ENCODE measurements at regions not wholly inside any gene's neighbourhood (a gene's known extent, or its start where the extent isn't known, plus 50 kb on each side); places are given as distances from the start of the nearest gene placed in this dataset.

- no peak for DNase-seq (ENCODE audit: low spot score in 2 of 2)
- Histone ChIP-seq H3K4me1 (no peaks in the 10 kb centered on the region), H3K4me3 (no peak overlapping the region), H3K27me3 (no peaks in the 10 kb centered on the region), H3K27ac (no peak overlapping the region), H3K9me3 (no peaks in the 10 kb centered on the region), H3K36me3 (no peaks in the 10 kb centered on the region)
- no peak for TF ChIP-seq CTCF (IDR thresholded peaks at IDR 0.05)
- intact Hi-C loops (cut with DNase I) = no loop called here
Observed at GRCh38 chr11:109371444-109372176, 50.4 kb upstream of the C11orf87 start.
